Endothelial cell of umbilical vein (primary cell): ENCODE measurements at regions not wholly inside any gene's neighbourhood (a gene's known extent, or its start where the extent isn't known, plus 50 kb on each side); places are given as distances from the start of the nearest gene placed in this dataset.

Experiments used
- BruUV-seq: library from RNA; stranded (reverse); fragments of 400-500 nt; replicated peaks from 2 replicates; lab custom pipeline; 2021; lab: Mats Ljungman, UMichigan
- CTCF ChIA-PET: fragments of 300-600, 350-600 bp; sonication (Branson Sonifier 250); formaldehyde crosslinking; loops from one replicate; lab custom pipeline; 2021; ENCODE audit warnings: antibody characterized with exemption, inconsistent platforms; lab: Charles Lee
- POLR2A ChIA-PET: fragments of 300-600, 350-600 bp; sonication (Branson Sonifier 250); formaldehyde crosslinking; loops from one replicate; lab custom pipeline; 2021; ENCODE audit warnings: antibody characterized with exemption, inconsistent platforms; lab: Charles Lee
- DNase-seq: peaks from one replicate; pipeline ENCODE4 v3.0.0-alpha.2; 2011; ENCODE audit warnings: low read depth, low spot score
- FAIRE-seq: peaks from 2 replicates; lab custom pipeline; 2011; peaks lifted over from hg19 to GRCh38; lab: Jason Lieb, UNC
- H2AFZ ChIP-seq: 2 replicates; pipeline ENCODE4 v1.6.0; 2012; ENCODE audit warnings: low read depth, low read length, control low read depth, inconsistent platforms
- H3K27ac ChIP-seq: 2 replicates; pipeline ENCODE4 v1.5.1; 2011; ENCODE audit warnings: low read depth, mild to moderate bottlenecking, control low read depth, low read length, moderate library complexity; ENCODE audit not compliant: insufficient read depth
- H3K27me3 ChIP-seq, 2 experiments: 2 replicates each; pipeline versions ENCODE4 v1.6.0 to v1.6.1; 2011; ENCODE audit warnings: low read length in 2 of 2, mixed read lengths in 1 of 2; ENCODE audit not compliant: control insufficient read depth in 2 of 2, insufficient read depth in 2 of 2
- H3K36me3 ChIP-seq, 2 experiments: 2 replicates in 1 of 2; 3 replicates in 1 of 2; pipeline ENCODE4 v1.5.1; 2011; ENCODE audit warnings: low read length in 2 of 2, mild to moderate bottlenecking in 1 of 2, moderate library complexity in 1 of 2; ENCODE audit not compliant: control insufficient read depth in 2 of 2, insufficient read depth in 2 of 2; ENCODE audit errors: extremely low read depth in 1 of 2
- H3K4me1 ChIP-seq: 3 replicates; pipeline ENCODE4 v1.5.1; 2011; ENCODE audit warnings: mild to moderate bottlenecking, low read length; ENCODE audit not compliant: control insufficient read depth, insufficient read depth; ENCODE audit errors: extremely low read depth
- H3K4me2 ChIP-seq: 2 replicates; pipeline ENCODE4 v1.6.1; 2011; ENCODE audit warnings: low read length, control low read depth, mixed read lengths; ENCODE audit not compliant: insufficient read depth
- H3K4me3 ChIP-seq, 3 experiments: fragments of 200-600 bp in 1 of 3; sonication (generic), shearing (Covaris generic) in 1 of 3; replicated peaks in 1 of 3; 2 replicates each; pipeline ENCODE4 v1.5.1; 2011 to 2016; ENCODE audit warnings: control low read depth in 3 of 3, low read length in 3 of 3, mild to moderate bottlenecking in 2 of 3, inconsistent platforms in 1 of 3, low read depth in 1 of 3, moderate library complexity in 1 of 3; ENCODE audit not compliant: insufficient read depth in 1 of 3
- H3K79me2 ChIP-seq: 2 replicates; pipeline ENCODE4 v1.6.0; 2012; ENCODE audit warnings: low read length, inconsistent platforms; ENCODE audit not compliant: control insufficient read depth, insufficient read depth
- H3K9ac ChIP-seq: replicated peaks from 2 replicates; pipeline ENCODE3; 2011; ENCODE audit warnings: low read length, control low read depth; ENCODE audit not compliant: insufficient read depth; ENCODE audit errors: extremely low read depth
- H3K9me1 ChIP-seq: replicated peaks from 3 replicates; pipeline ENCODE4 v1.6.0; 2011; ENCODE audit warnings: mild to moderate bottlenecking, low read length; ENCODE audit not compliant: control insufficient read depth, insufficient read depth; ENCODE audit errors: extremely low read depth
- H3K9me3 ChIP-seq: replicated peaks from 2 replicates; pipeline ENCODE4 v1.5.1; 2012; ENCODE audit warnings: low read length, inconsistent platforms; ENCODE audit not compliant: control insufficient read depth, insufficient read depth
- H4K20me1 ChIP-seq: replicated peaks from 2 replicates; pipeline ENCODE3; 2011; ENCODE audit warnings: mild to moderate bottlenecking, low read length; ENCODE audit not compliant: control insufficient read depth, insufficient read depth; ENCODE audit errors: extremely low read depth
- CTCF ChIP-seq, 2 donors: IDR thresholded peaks; 1 replicate in 1 of 2; 2 replicates in 1 of 2; pipeline ENCODE4 v1.5.1; 2011; ENCODE audit warnings: low read length in 2 of 2, mild to moderate bottlenecking in 2 of 2, moderate library complexity in 2 of 2, control low read depth in 1 of 2, inconsistent platforms in 1 of 2, low read depth in 1 of 2; ENCODE audit not compliant: insufficient read depth in 1 of 2; ENCODE audit errors: extremely low read depth in 1 of 2
- EZH2 ChIP-seq: IDR thresholded peaks from 2 replicates; pipeline ENCODE4 v1.6.1; 2012; ENCODE audit warnings: borderline replicate concordance, low read depth, mild to moderate bottlenecking, moderate library complexity, low read length, inconsistent platforms; ENCODE audit not compliant: severe bottlenecking
- FOS ChIP-seq: IDR thresholded peaks from 2 replicates; pipeline ENCODE4 v1.6.1; 2011; ENCODE audit warnings: mild to moderate bottlenecking, low read length, moderate library complexity, borderline replicate concordance; ENCODE audit not compliant: insufficient read depth
- GATA2 ChIP-seq: IDR thresholded peaks from 2 replicates; pipeline ENCODE4 v1.7.0; 2011; ENCODE audit warnings: low read depth, mild to moderate bottlenecking, moderate library complexity, mixed read lengths, low read length; ENCODE audit not compliant: insufficient read length, insufficient read depth
- JUN ChIP-seq: IDR thresholded peaks from 2 replicates; pipeline ENCODE4 v1.6.1; 2011; ENCODE audit warnings: borderline replicate concordance, low read depth; ENCODE audit not compliant: insufficient read length, insufficient read depth
- MAX ChIP-seq: IDR thresholded peaks from 2 replicates; pipeline ENCODE4 v1.6.1; 2011; ENCODE audit not compliant: insufficient read depth, insufficient read length
- MYC ChIP-seq: IDR thresholded peaks from one replicate; pipeline ENCODE4 v1.6.1; 2011; ENCODE audit warnings: mild to moderate bottlenecking, low read depth, low read length
- POLR2A ChIP-seq: IDR thresholded peaks from 2 replicates; pipeline ENCODE4 v1.6.1; 2012; ENCODE audit warnings: low read depth, mild to moderate bottlenecking, control low read depth, low read length
- POLR2AphosphoS5 ChIP-seq: IDR thresholded peaks from 2 replicates; pipeline ENCODE4 v1.6.1; 2012; ENCODE audit warnings: low read depth, mild to moderate bottlenecking, control low read depth, low read length, moderate library complexity; ENCODE audit not compliant: insufficient read depth
- dilution Hi-C: fragments of 300-500 bp; cut with MboI; formaldehyde crosslinking; loops from one replicate; pipeline ENCODE4 v1.15.0; 2019; ENCODE audit warnings: low sequenced_read_pairs; ENCODE audit not compliant: extremely low pct_ligation_motif_present
- intact Hi-C: fragments of 100-400 bp; cut with micrococcal nuclease; formaldehyde crosslinking; loops from one replicate; pipeline ENCODE4 v1.10.0; 2022

GRCh38 chr1:55959136-55959548 lies 620.2 kb downstream of the PLPP3 start:
- Histone ChIP-seq H3K27me3 (no peaks in the 10 kb centered on the region), H3K79me2 (no peaks in the 10 kb centered on the region), H3K9me3 (no peaks in the 10 kb centered on the region), H3K9ac (no peak overlapping the region), H2AFZ (no peak overlapping the region), H4K20me1 (no peaks in the 10 kb centered on the region), H3K4me1 (no peaks in the 10 kb centered on the region), H3K27ac (no peak overlapping the region), H3K36me3 (no peaks in the 10 kb centered on the region), H3K4me2 (no peak overlapping the region), H3K9me1 (no peaks in the 10 kb centered on the region), H3K4me3 (no peak overlapping the region)
- DNase-seq, result no peak
- POLR2A ChIA-PET, result no interaction called here
- intact Hi-C loops (no loop called here), dilution Hi-C loops (no loop called here)
- no peak for TF ChIP-seq POLR2A
- TF ChIP-seq JUN, result no peak
- TF ChIP-seq GATA2, result no peak
- TF ChIP-seq POLR2AphosphoS5, result no peak
- no peak for TF ChIP-seq FOS
- TF ChIP-seq MYC, result no peak
- TF ChIP-seq EZH2, result no peak
- no peak for TF ChIP-seq CTCF (IDR thresholded peaks at IDR 0.05; ENCODE audit: extremely low read depth in 1 of 2, insufficient read depth in 1 of 2, low read depth in 1 of 2, low read length in 2 of 2)
- no peak for TF ChIP-seq MAX
- FAIRE-seq, result no peak
- CTCF ChIA-PET, result interaction anchor here (1.3 to 1.4 kb wide), 2 partner anchors 22 to 452 kb away, joined by 3 to 4 read pairs; no protein-coding TSS in a partner anchor
- BruUV-seq, result no TSS peak
